Stimulated activated naive B cell treated with anti-CD40 and anti-IgM and Interleukin-4, amounts not matched to agents 10 μg/mL and 1 μg/mL and 100 μg/mL, for 72 hours (primary cell): ENCODE measurements at regions not wholly inside any gene's neighbourhood (a gene's known extent, or its start where the extent isn't known, plus 50 kb on each side); places are given as distances from the start of the nearest gene placed in this dataset.
"Not testable (repeated sequence)": the region's sequence is repeated elsewhere in the genome, so short reads cannot be mapped to it uniquely, and the experiment has no call there.

Experiments used
- ATAC-seq, 2 donors: fragments of 150-1000 bp; cut with Tn5 transposase; replicated peaks; 2 replicates each; pipeline ENCODE4 v1.10.0; 2021; ENCODE audit warnings: moderate library complexity in 1 of 2
- DNase-seq: peaks from one replicate; pipeline ENCODE4 v3.0.0; 2021
- H3K27ac Mint-ChIP-seq: one replicate; pipeline ENCODE4 v1.8.0; 2022; ENCODE audit warnings: mild to moderate bottlenecking, mixed read lengths
- H3K27me3 Mint-ChIP-seq, 2 donors: one replicate each; pipeline ENCODE4 v1.8.0; 2022; ENCODE audit warnings: mixed read lengths in 2 of 2
- H3K36me3 Mint-ChIP-seq, 2 donors: one replicate each; pipeline ENCODE4 v1.8.0; 2022; ENCODE audit warnings: mixed read lengths in 2 of 2, mild to moderate bottlenecking in 1 of 2
- H3K4me1 Mint-ChIP-seq, 2 donors: one replicate each; pipeline ENCODE4 v1.8.0; 2022; ENCODE audit warnings: mixed read lengths in 2 of 2, mild to moderate bottlenecking in 1 of 2
- H3K4me3 Mint-ChIP-seq, 2 donors: one replicate each; pipeline ENCODE4 v1.8.0; 2022; ENCODE audit warnings: mild to moderate bottlenecking in 2 of 2, mixed read lengths in 2 of 2, moderate library complexity in 1 of 2
- H3K9me3 Mint-ChIP-seq, 2 donors: one replicate each; pipeline ENCODE4 v1.8.0; 2022; ENCODE audit warnings: mixed read lengths in 2 of 2, mild to moderate bottlenecking in 1 of 2

- not testable (repeated sequence) for H3K4me3 Mint-ChIP-seq, DNase-seq, H3K27ac Mint-ChIP-seq, H3K9me3 Mint-ChIP-seq, H3K27me3 Mint-ChIP-seq, ATAC-seq, H3K36me3 Mint-ChIP-seq, H3K4me1 Mint-ChIP-seq
These were observed 829.8 kb downstream of the TNS3 start for GRCh38 chr7:46751927-46752723.

DNA sequence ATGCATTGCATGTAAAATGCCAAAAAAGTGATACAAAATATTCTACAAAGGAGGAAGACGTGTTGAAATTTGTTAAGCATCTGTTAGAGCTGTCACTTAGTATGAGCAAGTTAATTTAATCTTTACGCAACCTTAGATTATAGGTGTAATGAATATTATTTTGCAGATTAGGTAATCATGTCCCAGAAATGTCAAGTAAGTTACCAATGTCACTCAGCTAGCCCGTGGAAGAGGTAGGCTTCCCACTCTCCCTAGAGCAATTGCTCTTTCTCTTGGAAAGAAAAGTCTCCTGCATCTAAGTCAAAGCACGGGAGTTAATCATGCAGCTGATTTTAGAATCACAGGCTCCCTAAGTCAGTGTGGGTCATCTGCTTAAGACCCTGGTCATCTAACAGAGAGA is 830.4 kb upstream of the IGFBP3 start:
- Mint-ChIP-seq H3K27me3 (no peaks in the 10 kb centered on the region), H3K27ac (no peak overlapping the region), H3K4me3 (no peak overlapping the region), H3K36me3 (no peaks in the 10 kb centered on the region), H3K4me1 (no peaks in the 10 kb centered on the region), H3K9me3 (peaks cover 0 to 2% of the 10 kb centered on the region in 2 donors)
- DNase-seq (no peak), ATAC-seq (no peak)

GRCh38 chr7:46750321-46750865 is 829.3 kb upstream of the IGFBP3 start:
- H3K36me3 Mint-ChIP-seq, result no peaks in the 10 kb centered on the region
- H3K27me3 Mint-ChIP-seq, result no peaks in the 10 kb centered on the region
- DNase-seq, result no peak
- no peaks in the 10 kb centered on the region for H3K4me1 Mint-ChIP-seq
- H3K9me3 Mint-ChIP-seq, result peaks cover 0 to 2% of the 10 kb centered on the region in 2 donors
- no peak for ATAC-seq
- H3K27ac Mint-ChIP-seq, result no peak overlapping the region
- H3K4me3 Mint-ChIP-seq, result no peak overlapping the region

- H3K27ac Mint-ChIP-seq, result no peak overlapping the region
- no peaks in the 10 kb centered on the region for H3K9me3 Mint-ChIP-seq
- no peak for ATAC-seq
These were observed 827.0 kb upstream of the IGFBP3 start for GRCh38 chr7:46747869-46748576.

DNA sequence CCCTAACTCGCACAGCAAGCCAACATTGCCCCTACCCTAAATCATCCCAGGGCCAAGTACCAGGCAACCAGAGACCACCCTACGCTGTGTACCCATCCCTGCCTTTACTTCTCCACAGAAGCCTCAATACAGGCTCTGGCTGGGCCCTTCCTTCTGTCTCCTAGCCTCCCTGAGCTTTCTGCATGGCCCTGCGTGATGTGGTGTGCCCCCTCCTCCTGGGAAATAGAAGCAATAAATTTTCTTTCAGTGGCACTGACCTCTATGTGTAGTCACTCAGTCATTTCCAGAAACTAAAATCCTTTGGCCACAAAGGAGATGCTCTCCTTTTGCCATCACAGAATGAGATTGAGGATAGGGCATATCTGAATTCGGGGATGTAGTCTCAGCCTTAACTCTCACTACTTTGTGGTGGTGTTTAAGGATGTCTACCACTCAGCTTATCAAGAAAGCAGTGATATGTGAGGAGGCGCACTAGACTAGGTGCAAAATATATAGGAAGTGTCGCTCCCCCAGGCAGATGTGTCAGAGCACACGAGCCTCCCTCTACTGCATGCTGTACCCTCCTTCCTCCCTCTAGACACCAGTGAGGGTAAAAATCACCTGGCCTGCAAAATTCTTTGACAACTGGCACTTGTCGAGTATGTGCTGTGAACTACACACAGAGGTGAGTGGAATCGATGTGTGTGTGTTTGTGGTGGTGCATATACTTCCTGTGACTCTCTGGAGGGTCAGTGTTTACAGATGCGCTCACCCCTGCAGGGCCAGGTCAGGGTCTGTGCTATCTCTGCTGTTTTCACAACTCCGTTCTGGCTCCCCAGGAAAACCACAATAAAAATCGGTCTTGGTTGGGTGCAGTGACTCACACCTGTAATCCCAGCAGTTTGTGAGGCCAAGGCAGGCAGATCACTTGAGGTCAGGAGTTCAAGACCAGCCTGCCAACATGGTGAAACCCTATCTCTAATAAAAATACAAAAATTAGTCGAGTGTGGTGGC is 825.9 kb upstream of the IGFBP3 start:
- Mint-ChIP-seq H3K27me3 (no peaks in the 10 kb centered on the region), H3K9me3 (no peaks in the 10 kb centered on the region), H3K4me3 (no peak overlapping the region), H3K27ac (no peak overlapping the region), H3K36me3 (no peaks in the 10 kb centered on the region), H3K4me1 (no peaks in the 10 kb centered on the region)
- ATAC-seq (no peak), DNase-seq (no peak)

More at GRCh38 chr7:46747869-46748576, 827.0 kb upstream of the IGFBP3 start:
- DNase-seq, result no peak
- no peaks in the 10 kb centered on the region for H3K36me3 Mint-ChIP-seq
- no peak overlapping the region for H3K4me3 Mint-ChIP-seq
- no peaks in the 10 kb centered on the region for H3K4me1 Mint-ChIP-seq
- no peaks in the 10 kb centered on the region for H3K27me3 Mint-ChIP-seq

GRCh38 chr7:46745707-46746090 is 824.6 kb upstream of the IGFBP3 start:
- ATAC-seq, result no peak
- Mint-ChIP-seq H3K27ac (no peak overlapping the region), H3K36me3 (no peaks in the 10 kb centered on the region), H3K4me1 (no peaks in the 10 kb centered on the region), H3K9me3 (no peaks in the 10 kb centered on the region), H3K27me3 (no peaks in the 10 kb centered on the region), H3K4me3 (no peak overlapping the region)
- DNase-seq, result no peak

- DNase-seq, result no peak
These were observed 824.1 kb upstream of the IGFBP3 start for GRCh38 chr7:46744957-46745706.

GRCh38 chr7:46742601-46743000 is 821.5 kb upstream of the IGFBP3 start:
- H3K4me1 Mint-ChIP-seq, result no peaks in the 10 kb centered on the region

More at GRCh38 chr7:46744957-46745706, 824.1 kb upstream of the IGFBP3 start:
- H3K27me3 Mint-ChIP-seq, result no peaks in the 10 kb centered on the region
- H3K4me3 Mint-ChIP-seq, result no peak overlapping the region
- no peak for ATAC-seq
- no peaks in the 10 kb centered on the region for H3K4me1 Mint-ChIP-seq
- H3K36me3 Mint-ChIP-seq, result no peaks in the 10 kb centered on the region
- H3K27ac Mint-ChIP-seq, result no peak overlapping the region
- no peaks in the 10 kb centered on the region for H3K9me3 Mint-ChIP-seq

GRCh38 chr7:46741938-46742540 is 821.0 kb upstream of the IGFBP3 start:
- ATAC-seq, result no peak
- no peaks in the 10 kb centered on the region for H3K4me1 Mint-ChIP-seq
- no peaks in the 10 kb centered on the region for H3K9me3 Mint-ChIP-seq

More at GRCh38 chr7:46742601-46743000, 821.5 kb upstream of the IGFBP3 start:
- Mint-ChIP-seq H3K4me3 (no peak overlapping the region), H3K9me3 (no peaks in the 10 kb centered on the region), H3K27ac (no peak overlapping the region), H3K36me3 (no peaks in the 10 kb centered on the region), H3K27me3 (no peaks in the 10 kb centered on the region)
- ATAC-seq (no peak), DNase-seq (no peak)

DNA sequence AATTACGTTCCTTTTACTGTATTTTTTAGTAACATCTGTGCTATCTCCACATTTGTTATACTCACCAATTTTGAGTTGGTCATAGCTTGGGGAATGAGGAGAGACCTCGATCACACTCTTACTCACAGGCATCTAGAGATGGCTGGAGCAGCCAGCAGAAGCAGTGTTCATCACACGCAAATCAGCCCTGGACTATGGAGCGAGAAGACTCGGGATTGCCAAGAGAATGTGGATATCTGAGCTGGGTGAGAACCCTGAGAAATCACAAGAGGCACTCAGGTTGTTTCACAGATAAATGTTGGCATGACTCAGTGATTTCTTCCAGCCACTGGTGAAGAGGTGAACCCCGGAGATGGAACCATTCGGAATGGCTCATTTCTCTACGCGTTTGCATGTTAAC is 820.1 kb upstream of the IGFBP3 start:
- Mint-ChIP-seq H3K9me3 (no peaks in the 10 kb centered on the region), H3K4me1 (no peaks in the 10 kb centered on the region), H3K4me3 (no peak overlapping the region), H3K27ac (no peak overlapping the region), H3K36me3 (no peaks in the 10 kb centered on the region), H3K27me3 (no peaks in the 10 kb centered on the region)
- DNase-seq, result no peak
- no peak for ATAC-seq

More at GRCh38 chr7:46741938-46742540, 821.0 kb upstream of the IGFBP3 start:
- Mint-ChIP-seq H3K36me3 (no peaks in the 10 kb centered on the region), H3K27me3 (no peaks in the 10 kb centered on the region), H3K4me3 (no peak overlapping the region), H3K27ac (no peak overlapping the region)
- DNase-seq, result no peak

GRCh38 chr7:46739518-46740234 is 818.6 kb upstream of the IGFBP3 start:
- DNase-seq (no peak), ATAC-seq (no peak)
- no peaks in the 10 kb centered on the region for H3K27me3 Mint-ChIP-seq
- H3K4me1 Mint-ChIP-seq, result no peaks in the 10 kb centered on the region
- H3K4me3 Mint-ChIP-seq, result no peak overlapping the region
- no peaks in the 10 kb centered on the region for H3K9me3 Mint-ChIP-seq
- H3K36me3 Mint-ChIP-seq, result no peaks in the 10 kb centered on the region
- H3K27ac Mint-ChIP-seq, result no peak overlapping the region

DNA sequence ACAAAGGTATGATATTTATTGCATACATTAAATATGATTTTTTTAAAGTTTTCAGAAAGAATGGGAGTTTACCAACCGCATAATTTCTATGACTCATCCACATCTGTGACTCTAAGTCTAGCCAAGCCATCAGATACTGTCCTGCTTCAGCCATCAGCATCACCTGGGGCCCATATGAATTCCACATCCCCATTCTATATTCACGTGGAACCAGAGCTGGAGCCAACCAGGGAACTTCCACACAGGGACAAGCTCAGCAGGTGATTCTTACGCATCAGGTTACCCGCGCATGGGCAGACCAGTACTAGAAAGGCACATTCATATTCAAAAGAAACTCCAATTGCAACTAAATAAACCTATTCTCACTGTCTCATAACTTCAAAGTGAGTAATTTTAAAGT is 817.7 kb upstream of the IGFBP3 start:
- Mint-ChIP-seq H3K27ac (no peak overlapping the region), H3K27me3 (no peaks in the 10 kb centered on the region), H3K36me3 (no peaks in the 10 kb centered on the region), H3K9me3 (no peaks in the 10 kb centered on the region), H3K4me3 (no peak overlapping the region), H3K4me1 (no peaks in the 10 kb centered on the region)
- ATAC-seq (no peak), DNase-seq (no peak)

GRCh38 chr7:46738165-46738564 is 817.1 kb upstream of the IGFBP3 start:
- ATAC-seq (no peak), DNase-seq (no peak)
- Mint-ChIP-seq H3K27ac (no peak overlapping the region), H3K27me3 (no peaks in the 10 kb centered on the region), H3K4me3 (no peak overlapping the region), H3K36me3 (no peaks in the 10 kb centered on the region), H3K9me3 (no peaks in the 10 kb centered on the region), H3K4me1 (no peaks in the 10 kb centered on the region)
